ENCODE measurements at regions not wholly inside any gene's neighbourhood (a gene's known extent, or its start where the extent isn't known, plus 50 kb on each side); places are given as distances from the start of the nearest gene placed in this dataset.
A peak's percentile ranks its signal among the peaks of the same experiment; 100 is the strongest.
"Not testable (repeated sequence)": the region's sequence is repeated elsewhere in the genome, so short reads cannot be mapped to it uniquely, and the experiment has no call there.

- no peaks in the 10 kb centered on the region for H3K36me3 ChIP-seq (replicated peaks)
- no peak overlapping the region for H3K4me3 ChIP-seq
- peaks cover 7% of the 10 kb centered on the region for H3K4me1 ChIP-seq
- no peaks in the 10 kb centered on the region for H3K9me3 ChIP-seq
- H3K27me3 ChIP-seq (ENCODE audit: low read depth) = no peaks in the 10 kb centered on the region
- DNase-seq (ENCODE audit: low spot score in 2 of 2) = peak; percentile 36 to 76
- in situ Hi-C loops (cut with MboI; ENCODE audit: low sequenced_read_pairs) = no loop called here
Observed at GRCh38 chr18:2212598-2213205, 358.6 kb downstream of the METTL4 start.

GRCh38 chr18:2213905-2214304, 357.4 kb downstream of the METTL4 start:
- H3K27me3 ChIP-seq (ENCODE audit: low read depth) = no peaks in the 10 kb centered on the region
- H3K9me3 ChIP-seq = no peaks in the 10 kb centered on the region
- H3K36me3 ChIP-seq (replicated peaks) = no peaks in the 10 kb centered on the region
- DNase-seq (ENCODE audit: low spot score in 2 of 2) = no peak
- peaks cover 7% of the 10 kb centered on the region for H3K4me1 ChIP-seq
- in situ Hi-C loops (cut with MboI; ENCODE audit: low sequenced_read_pairs) = no loop called here
- H3K4me3 ChIP-seq = no peak overlapping the region

GRCh38 chr18:2217356-2217755, 353.9 kb downstream of the METTL4 start:
- Histone ChIP-seq H3K4me3 (no peak overlapping the region), H3K9me3 (no peaks in the 10 kb centered on the region), H3K27me3 (ENCODE audit: low read depth) (no peaks in the 10 kb centered on the region), H3K4me1 (peaks cover 6% of the 10 kb centered on the region), H3K36me3 (replicated peaks) (no peaks in the 10 kb centered on the region)
- DNase-seq (ENCODE audit: low spot score in 2 of 2) = no peak
- in situ Hi-C loops (cut with MboI; ENCODE audit: low sequenced_read_pairs) = no loop called here

GRCh38 chr18:2218101-2218500, 353.2 kb downstream of the METTL4 start:
- in situ Hi-C loops (cut with MboI; ENCODE audit: low sequenced_read_pairs) = no loop called here
- H3K9me3 ChIP-seq = no peaks in the 10 kb centered on the region
- no peak for DNase-seq (ENCODE audit: low spot score in 2 of 2)
- H3K4me3 ChIP-seq = no peak overlapping the region
- no peaks in the 10 kb centered on the region for H3K27me3 ChIP-seq (ENCODE audit: low read depth)
- no peaks in the 10 kb centered on the region for H3K36me3 ChIP-seq (replicated peaks)
- H3K4me1 ChIP-seq = peaks cover 4% of the 10 kb centered on the region

GRCh38 chr18:2219706-2220105, 351.6 kb downstream of the METTL4 start:
- H3K4me3 ChIP-seq = no peak overlapping the region
- no peak for DNase-seq (ENCODE audit: low spot score in 2 of 2)
- no peaks in the 10 kb centered on the region for H3K27me3 ChIP-seq (ENCODE audit: low read depth)
- peaks cover 7% of the 10 kb centered on the region for H3K4me1 ChIP-seq
- in situ Hi-C loops (cut with MboI; ENCODE audit: low sequenced_read_pairs) = no loop called here
- H3K9me3 ChIP-seq = no peaks in the 10 kb centered on the region
- H3K36me3 ChIP-seq (replicated peaks) = no peaks in the 10 kb centered on the region

GRCh38 chr18:2222270-2223185, 348.8 kb downstream of the METTL4 start:
- Histone ChIP-seq H3K36me3 (replicated peaks) (no peaks in the 10 kb centered on the region), H3K4me3 (no peak overlapping the region), H3K4me1 (peaks cover 7% of the 10 kb centered on the region), H3K27me3 (ENCODE audit: low read depth) (no peaks in the 10 kb centered on the region), H3K9me3 (no peaks in the 10 kb centered on the region)
- DNase-seq (ENCODE audit: low spot score in 2 of 2) = no peak
- in situ Hi-C loops (cut with MboI; ENCODE audit: low sequenced_read_pairs) = no loop called here

GRCh38 chr18:2223449-2223848, 347.9 kb downstream of the METTL4 start:
- Histone ChIP-seq H3K27me3 (ENCODE audit: low read depth) (no peaks in the 10 kb centered on the region), H3K9me3 (no peaks in the 10 kb centered on the region), H3K4me3 (no peak overlapping the region), H3K4me1 (peaks cover 7% of the 10 kb centered on the region), H3K36me3 (replicated peaks) (no peaks in the 10 kb centered on the region)
- in situ Hi-C loops (cut with MboI; ENCODE audit: low sequenced_read_pairs) = no loop called here
- DNase-seq (ENCODE audit: low spot score in 2 of 2) = no peak

GRCh38 chr18:2223849-2224248, 347.5 kb downstream of the METTL4 start:
- Histone ChIP-seq H3K4me3 (no peak overlapping the region), H3K4me1 (peaks cover 7% of the 10 kb centered on the region), H3K36me3 (replicated peaks) (no peaks in the 10 kb centered on the region), H3K27me3 (ENCODE audit: low read depth) (no peaks in the 10 kb centered on the region), H3K9me3 (no peaks in the 10 kb centered on the region)
- peak; percentile 70 to 87 for DNase-seq (ENCODE audit: low spot score in 2 of 2)
- in situ Hi-C loops (cut with MboI; ENCODE audit: low sequenced_read_pairs) = no loop called here

GRCh38 chr18:2236232-2236631, 335.1 kb downstream of the METTL4 start:
- no peaks in the 10 kb centered on the region; the same call in 1 of the 2 replicates for H3K27me3 ChIP-seq (ENCODE audit: low read depth)
- H3K4me3 ChIP-seq = no peak overlapping the region
- no peaks in the 10 kb centered on the region for H3K4me1 ChIP-seq
- in situ Hi-C loops (cut with MboI; ENCODE audit: low sequenced_read_pairs) = loop anchor here (25.0 kb wide), 1 partner anchor 1374 kb away; no protein-coding TSS in a partner anchor
- no peaks in the 10 kb centered on the region for H3K36me3 ChIP-seq (replicated peaks)
- DNase-seq (ENCODE audit: low spot score in 2 of 2) = no peak
- H3K9me3 ChIP-seq = no peaks in the 10 kb centered on the region; the same call in 1 of the 2 replicates

- no peak for DNase-seq (ENCODE audit: low spot score in 2 of 2)
- Histone ChIP-seq H3K4me3 (no peak overlapping the region), H3K4me1 (no peaks in the 10 kb centered on the region), H3K27me3 (ENCODE audit: low read depth) (no peaks in the 10 kb centered on the region; the same call in 1 of the 2 replicates), H3K9me3 (no peaks in the 10 kb centered on the region; the same call in 1 of the 2 replicates), H3K36me3 (replicated peaks) (no peaks in the 10 kb centered on the region)
- in situ Hi-C loops (cut with MboI; ENCODE audit: low sequenced_read_pairs) = loop anchor here (25.0 kb wide), 1 partner anchor 1375 kb away; no protein-coding TSS in a partner anchor
Observed at GRCh38 chr18:2237706-2238105, 333.6 kb downstream of the METTL4 start.

- no peak for DNase-seq (ENCODE audit: low spot score in 2 of 2)
- in situ Hi-C loops (cut with MboI; ENCODE audit: low sequenced_read_pairs) = loop anchor here (25.0 kb wide), 1 partner anchor 1378 kb away; no protein-coding TSS in a partner anchor
Observed at GRCh38 chr18:2240311-2240705, 331.0 kb downstream of the METTL4 start.

GRCh38 chr18:2244641-2245040, 326.7 kb downstream of the METTL4 start:
- in situ Hi-C loops (cut with MboI; ENCODE audit: low sequenced_read_pairs) = loop anchor here (25.0 kb wide), 1 partner anchor 1382 kb away; no protein-coding TSS in a partner anchor
- H3K27me3 ChIP-seq (ENCODE audit: low read depth) = no peaks in the 10 kb centered on the region
- H3K9me3 ChIP-seq = no peaks in the 10 kb centered on the region
- no peaks in the 10 kb centered on the region for H3K4me1 ChIP-seq
- no peak for DNase-seq (ENCODE audit: low spot score in 2 of 2)
- H3K4me3 ChIP-seq = no peak overlapping the region
- no peaks in the 10 kb centered on the region for H3K36me3 ChIP-seq (replicated peaks)

More at GRCh38 chr18:2240311-2240705, 331.0 kb downstream of the METTL4 start:
- no peaks in the 10 kb centered on the region for H3K4me1 ChIP-seq
- H3K4me3 ChIP-seq = no peak overlapping the region
- H3K9me3 ChIP-seq = no peaks in the 10 kb centered on the region; the same call in 1 of the 2 replicates
- H3K27me3 ChIP-seq (ENCODE audit: low read depth) = no peaks in the 10 kb centered on the region
- H3K36me3 ChIP-seq (replicated peaks) = no peaks in the 10 kb centered on the region

GRCh38 chr18:2247101-2247500, 324.2 kb downstream of the METTL4 start:
- H3K36me3 ChIP-seq (replicated peaks); DNase-seq (ENCODE audit: low spot score in 2 of 2); H3K9me3 ChIP-seq; H3K4me3 ChIP-seq; H3K4me1 ChIP-seq; H3K27me3 ChIP-seq (ENCODE audit: low read depth): not testable (repeated sequence)
- in situ Hi-C loops (cut with MboI; ENCODE audit: low sequenced_read_pairs) = loop anchor here (25.0 kb wide), 1 partner anchor 1385 kb away; no protein-coding TSS in a partner anchor

- H3K27me3 ChIP-seq (ENCODE audit: low read depth) = no peaks in the 10 kb centered on the region
- no peak for DNase-seq (ENCODE audit: low spot score in 2 of 2)
- H3K36me3 ChIP-seq (replicated peaks) = no peaks in the 10 kb centered on the region
- no peaks in the 10 kb centered on the region for H3K4me1 ChIP-seq
- H3K4me3 ChIP-seq = no peak overlapping the region
- in situ Hi-C loops (cut with MboI; ENCODE audit: low sequenced_read_pairs) = no loop called here
- H3K9me3 ChIP-seq = no peaks in the 10 kb centered on the region
Observed at GRCh38 chr18:2254977-2255376, 316.3 kb downstream of the METTL4 start.

All from HAP-1 (cell line).